ENCODE measurements at regions not wholly inside any gene's neighbourhood (a gene's known extent, or its start where the extent isn't known, plus 50 kb on each side); places are given as distances from the start of the nearest gene placed in this dataset.
"Not testable (repeated sequence)": the region's sequence is repeated elsewhere in the genome, so short reads cannot be mapped to it uniquely, and the experiment has no call there.

DNA sequence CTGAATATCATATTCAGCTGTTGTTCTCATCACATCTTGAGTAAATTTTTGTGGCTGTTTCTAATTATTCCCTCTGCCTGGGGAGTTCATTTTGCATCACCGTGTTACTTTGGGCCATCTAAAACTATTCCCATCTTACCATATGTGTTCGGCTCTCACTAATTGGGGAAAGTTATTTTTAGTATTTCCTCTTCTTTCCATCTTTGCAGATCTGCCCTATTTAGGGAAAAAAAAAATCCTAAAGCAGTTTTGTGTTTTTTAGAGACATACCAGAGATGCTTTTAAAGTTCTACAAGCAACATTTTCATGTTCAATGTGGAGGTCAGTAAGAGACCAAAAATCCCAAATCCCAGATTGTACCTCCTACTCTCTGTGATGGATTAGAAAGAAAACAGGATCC lies 111.3 kb upstream of the NDUFV2 start:
- DNase-seq (ENCODE audit: low read depth in 2 of 2) = no peak

DNA sequence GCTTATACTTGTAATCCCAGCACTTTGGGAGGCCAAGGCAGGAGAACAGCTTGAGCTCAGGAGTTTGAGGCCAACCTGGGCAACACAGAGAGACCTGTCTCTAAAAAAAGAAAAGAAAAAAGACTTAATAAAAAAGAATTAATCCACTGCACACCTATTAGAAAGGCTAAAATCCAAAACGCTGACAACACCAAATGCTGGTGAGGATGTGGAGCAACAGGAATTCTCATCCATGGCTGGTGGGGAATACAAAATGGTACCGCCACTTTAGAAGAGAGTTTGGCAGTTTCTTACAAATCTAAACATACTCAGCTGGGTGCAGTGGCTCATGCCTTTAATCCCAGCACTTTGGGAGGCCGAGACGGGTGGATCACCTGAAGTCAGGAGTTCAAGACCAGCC lies 110.0 kb upstream of the NDUFV2 start:
- not testable (repeated sequence) for DNase-seq (ENCODE audit: low read depth in 2 of 2)

DNA sequence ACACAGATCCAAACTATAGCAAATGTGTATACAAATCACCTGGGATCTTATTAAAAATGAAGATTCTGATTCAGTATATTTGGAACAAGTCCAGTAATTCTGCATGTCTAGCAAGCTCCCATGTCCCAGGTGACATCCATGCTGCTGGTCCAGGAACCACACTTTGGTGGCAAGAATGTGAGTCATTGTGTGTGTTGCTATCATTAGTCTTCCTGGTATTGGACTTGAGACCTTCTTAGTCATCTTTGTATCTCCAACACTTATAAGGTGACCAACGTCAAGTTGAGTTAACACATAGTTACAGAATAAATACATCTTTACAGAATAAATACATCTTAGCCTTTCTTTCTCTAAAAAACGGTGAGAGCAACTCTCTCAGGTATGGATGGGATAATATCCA lies 107.9 kb upstream of the NDUFV2 start:
- DNase-seq (ENCODE audit: low read depth in 2 of 2) = no peak

DNA sequence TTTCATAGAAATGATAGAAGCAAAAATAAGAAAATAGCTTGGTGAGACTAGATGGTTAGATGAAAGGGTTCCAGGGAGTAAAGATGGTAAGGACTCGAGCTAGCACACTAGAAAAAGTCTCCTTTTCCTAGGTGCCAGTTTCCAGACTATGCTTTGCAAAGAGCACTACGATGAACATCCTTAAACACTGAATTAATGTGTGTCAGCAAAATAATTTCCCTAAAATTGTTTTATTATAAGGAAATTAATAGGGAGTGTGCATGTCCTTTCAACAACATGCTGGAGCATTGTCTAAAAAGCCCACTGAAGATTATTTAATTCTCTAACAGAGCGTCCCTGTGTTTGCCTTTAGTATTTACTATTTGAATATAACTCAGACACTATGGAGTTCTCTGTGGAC lies 107.4 kb upstream of the NDUFV2 start:
- DNase-seq (ENCODE audit: low read depth in 2 of 2) = no peak

DNA sequence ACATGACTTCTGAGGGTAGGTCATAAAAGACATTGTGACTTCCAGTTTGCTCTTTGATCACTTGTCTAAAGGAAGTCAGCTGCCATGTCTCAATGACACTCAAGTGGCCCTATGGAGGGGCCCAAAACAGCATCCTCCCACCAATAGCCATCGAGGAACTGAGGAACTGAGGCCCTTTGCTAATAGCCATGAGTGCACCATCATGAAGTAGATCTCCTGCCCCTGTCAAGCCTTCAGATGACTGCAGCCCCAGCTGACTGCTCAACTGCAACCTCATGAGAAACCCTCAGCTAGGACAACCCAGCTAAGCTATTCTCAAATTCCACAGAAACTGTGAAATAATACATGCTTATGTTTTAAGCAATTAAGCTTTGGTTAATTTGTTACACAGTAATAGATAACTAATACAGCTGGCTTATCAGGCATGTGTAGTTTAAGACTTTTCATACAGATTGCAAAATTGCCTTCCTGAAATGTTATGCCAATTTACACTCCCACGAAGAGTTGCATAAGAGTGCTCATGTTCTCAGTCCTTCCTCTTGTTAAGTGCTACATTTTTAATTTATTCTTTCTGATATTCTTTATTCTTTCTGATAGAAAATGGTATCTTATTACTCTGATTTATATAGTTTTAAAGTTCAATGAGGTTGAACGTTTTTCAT lies 105.6 kb upstream of the NDUFV2 start:
- no peak for DNase-seq (ENCODE audit: low read depth in 2 of 2)

DNA sequence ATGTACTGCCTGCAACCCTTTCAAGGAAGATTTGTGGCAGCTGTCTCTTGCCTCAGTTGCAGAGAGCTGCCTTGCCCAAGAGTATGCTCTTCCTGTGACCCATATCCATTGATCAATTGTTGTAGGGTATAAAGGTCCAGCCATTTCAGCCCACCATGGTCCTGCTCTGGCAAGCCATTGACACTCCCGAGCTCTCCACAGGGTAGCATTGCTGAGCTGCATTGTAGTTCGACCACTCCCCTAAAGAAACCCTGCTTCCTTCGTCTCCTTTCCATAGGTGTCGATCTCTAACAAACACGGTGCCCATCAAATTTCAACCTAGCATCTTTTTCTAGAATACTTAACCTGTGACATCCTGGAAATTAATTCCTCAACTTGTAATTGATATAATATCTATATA lies 104.9 kb upstream of the NDUFV2 start:
- DNase-seq (ENCODE audit: low read depth in 2 of 2) = no peak

DNA sequence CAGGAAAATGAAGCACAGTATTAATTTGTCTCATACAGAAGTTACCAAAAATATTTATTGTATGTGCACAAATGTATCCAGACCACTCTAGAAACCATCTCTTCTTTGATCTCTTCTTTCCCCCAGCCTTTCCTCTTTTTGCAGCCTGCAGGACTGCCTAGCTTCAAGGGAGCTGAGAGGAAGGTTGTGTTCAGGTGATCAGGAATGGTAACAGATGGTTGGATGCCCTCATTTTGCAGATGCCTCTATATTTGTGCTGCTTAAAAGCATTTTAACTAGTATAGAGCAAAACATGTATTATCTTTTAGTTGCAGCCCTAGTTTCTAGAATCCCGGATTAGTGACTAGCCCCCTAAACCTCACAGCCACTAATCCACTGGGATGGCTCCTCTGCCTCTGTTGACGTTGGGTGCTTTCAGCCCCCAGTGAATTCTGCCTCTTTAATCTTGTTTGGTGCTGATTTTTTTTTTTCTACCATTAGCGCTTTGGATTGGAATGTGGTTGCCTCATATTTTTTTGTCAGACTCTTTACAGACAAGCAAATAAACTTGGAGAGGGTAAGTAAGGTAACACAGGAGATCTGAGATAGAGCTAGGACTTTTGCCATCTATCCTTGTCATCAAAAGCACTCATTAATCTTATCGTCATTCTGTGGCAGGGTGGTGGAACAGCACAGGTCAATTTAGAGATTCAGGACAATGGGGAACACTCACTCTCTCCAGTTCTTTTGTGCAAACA lies 103.8 kb upstream of the NDUFV2 start:
- DNase-seq (ENCODE audit: low read depth in 2 of 2) = no peak

DNA sequence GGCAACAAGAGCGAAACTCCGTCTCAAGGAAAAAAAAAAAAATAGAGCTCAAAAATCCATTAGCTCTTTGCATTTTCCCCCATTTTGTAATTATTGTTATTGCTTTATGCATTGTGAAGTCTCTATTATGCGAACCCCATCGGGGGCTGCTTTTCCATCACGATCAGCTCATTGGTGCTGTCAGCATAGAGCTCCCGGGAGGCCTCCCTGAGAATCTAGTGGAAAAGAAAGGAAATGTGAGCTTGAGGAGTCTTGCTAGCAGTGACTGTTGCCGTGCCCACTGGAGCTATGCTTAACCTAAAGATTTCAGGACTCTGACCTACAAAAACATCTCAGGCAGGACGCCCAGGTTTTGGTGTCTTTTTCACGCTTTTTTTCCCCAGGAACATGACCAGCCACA lies 102.6 kb upstream of the NDUFV2 start:
- no peak for DNase-seq (ENCODE audit: low read depth in 2 of 2)

DNA sequence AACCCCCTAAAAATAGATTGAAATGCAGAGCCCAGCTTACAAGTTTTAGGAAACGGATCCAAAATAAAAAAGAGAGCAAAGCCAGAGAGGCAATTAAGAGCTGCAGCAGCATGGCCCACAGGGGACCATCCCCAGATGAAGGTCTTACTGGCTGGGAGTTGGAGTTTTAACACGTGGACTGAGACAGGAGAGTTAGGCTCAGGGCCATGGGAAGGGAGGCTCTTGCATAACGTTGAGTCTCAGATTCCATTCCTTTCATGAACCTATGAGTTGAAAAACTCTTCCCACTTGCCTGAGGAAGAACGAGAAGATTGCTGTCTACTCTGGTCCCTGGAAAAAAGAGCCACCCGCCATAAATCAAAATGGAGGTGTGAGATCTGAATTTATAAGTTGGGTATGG lies 101.8 kb upstream of the NDUFV2 start:
- DNase-seq (ENCODE audit: low read depth in 2 of 2) = no peak

DNA sequence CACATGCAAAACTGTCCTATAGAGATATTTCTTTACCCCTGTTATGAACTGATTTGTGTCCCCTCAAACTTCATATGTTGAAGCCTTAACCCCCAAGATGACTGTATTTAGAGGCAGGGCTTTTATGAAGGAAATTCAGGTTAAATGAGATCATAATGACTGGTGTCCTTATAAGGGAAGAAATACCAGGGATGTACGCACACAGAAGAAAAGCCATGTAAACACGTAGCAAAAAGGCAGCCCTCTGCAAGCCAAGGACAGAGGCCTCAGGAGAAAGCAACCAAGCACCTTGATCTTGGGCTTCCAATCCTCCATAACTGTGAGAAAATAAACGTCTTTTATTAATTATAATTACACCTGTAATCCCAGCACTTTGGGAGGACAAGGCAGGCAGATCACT lies 101.3 kb upstream of the NDUFV2 start:
- DNase-seq (ENCODE audit: low read depth in 2 of 2) = no peak

DNA sequence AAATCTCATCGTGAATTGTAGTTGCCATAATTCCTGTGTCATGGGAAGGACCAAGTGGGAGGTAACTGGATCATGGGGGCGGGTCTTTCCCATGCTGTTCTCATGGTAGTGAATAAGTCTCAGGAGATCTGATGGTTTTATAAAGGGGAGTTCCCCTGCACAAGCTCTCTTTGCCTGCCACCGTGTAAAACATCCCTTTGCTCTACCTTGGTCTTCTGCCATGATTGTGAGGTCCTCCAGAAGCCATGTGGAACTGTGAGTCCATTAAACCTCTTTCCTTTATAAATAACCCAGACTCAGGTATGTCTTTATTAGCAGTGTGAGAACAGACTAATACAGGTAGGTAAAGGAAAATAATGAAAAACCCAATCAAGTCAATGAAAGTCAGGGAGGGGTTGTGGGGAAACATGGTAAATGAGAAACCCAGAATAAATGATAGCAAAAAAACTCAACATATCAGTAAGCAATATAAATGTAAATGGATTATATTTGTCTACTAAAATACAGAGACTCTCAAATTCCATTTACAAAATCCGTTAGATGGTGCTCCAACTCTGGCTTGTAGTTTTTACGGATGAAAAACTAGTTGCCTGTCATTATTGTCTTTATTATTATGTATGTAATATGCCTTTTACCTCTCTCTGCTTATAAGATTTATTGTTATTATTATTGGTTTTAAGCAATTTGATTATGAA lies 98.9 kb upstream of the NDUFV2 start:
- DNase-seq (ENCODE audit: low read depth in 2 of 2) = no peak

DNA sequence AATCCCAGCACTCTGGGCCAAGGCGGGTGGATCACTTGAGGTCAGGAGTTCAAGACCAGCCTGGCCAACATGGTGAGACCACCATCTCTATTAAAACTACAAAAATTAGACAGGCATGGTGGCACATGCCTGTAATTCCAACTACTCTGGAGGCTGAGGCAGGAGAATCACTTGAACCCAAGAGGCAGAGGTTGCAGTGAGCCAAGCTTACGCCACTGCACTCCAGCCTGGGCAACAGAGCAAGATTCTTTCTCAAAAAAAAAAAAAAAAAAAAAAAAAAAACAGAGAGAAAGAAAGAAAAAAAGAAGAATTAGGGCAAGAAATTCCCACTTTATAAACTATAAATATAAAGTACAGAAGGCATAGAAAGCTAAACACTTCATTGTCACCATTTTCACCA lies 98.2 kb upstream of the NDUFV2 start:
- DNase-seq (ENCODE audit: low read depth in 2 of 2) = not testable (repeated sequence)

DNA sequence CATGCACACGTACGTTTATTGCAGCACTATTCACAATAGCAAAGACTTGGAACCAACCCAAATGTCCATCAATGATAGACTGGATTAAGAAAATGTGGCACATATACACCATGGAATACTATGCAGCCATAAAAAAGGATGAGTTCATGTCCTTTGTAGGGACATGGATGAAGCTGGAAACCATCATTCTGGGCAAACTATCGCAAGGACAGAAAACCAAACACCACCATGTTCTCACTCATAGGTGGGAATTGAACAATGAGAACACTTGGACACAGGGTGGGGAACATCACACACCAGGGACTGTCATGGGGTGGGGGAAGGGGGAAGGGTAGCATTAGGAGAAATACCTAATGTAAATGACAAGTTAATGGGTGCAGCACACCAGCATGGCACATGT lies 94.8 kb upstream of the NDUFV2 start:
- not testable (repeated sequence) for DNase-seq (ENCODE audit: low read depth in 2 of 2)

DNA sequence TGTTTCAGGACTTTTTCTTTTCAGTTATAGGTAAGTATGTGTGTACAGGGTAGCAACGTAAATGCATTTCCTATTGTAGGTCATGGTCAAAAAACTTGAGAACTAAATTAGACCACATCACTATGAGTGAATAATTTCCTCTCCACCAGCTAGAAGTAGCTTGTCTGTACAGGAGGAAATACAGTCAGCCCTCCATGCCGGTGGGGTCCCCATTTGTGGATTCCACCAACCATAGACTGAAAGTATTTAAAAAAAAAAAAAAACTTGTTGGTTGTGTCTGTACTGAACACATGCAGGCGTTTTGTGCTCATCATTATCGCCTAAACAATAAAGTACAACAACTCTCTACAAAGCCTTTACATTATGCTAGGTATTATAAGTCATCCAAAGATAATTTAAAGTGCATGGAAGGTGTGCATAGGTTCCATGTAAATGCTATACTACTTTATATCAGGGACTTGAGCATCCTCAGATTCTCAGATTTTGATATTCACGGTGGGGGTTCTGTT lies 94.2 kb upstream of the NDUFV2 start:
- DNase-seq (ENCODE audit: low read depth in 2 of 2) = no peak

DNA sequence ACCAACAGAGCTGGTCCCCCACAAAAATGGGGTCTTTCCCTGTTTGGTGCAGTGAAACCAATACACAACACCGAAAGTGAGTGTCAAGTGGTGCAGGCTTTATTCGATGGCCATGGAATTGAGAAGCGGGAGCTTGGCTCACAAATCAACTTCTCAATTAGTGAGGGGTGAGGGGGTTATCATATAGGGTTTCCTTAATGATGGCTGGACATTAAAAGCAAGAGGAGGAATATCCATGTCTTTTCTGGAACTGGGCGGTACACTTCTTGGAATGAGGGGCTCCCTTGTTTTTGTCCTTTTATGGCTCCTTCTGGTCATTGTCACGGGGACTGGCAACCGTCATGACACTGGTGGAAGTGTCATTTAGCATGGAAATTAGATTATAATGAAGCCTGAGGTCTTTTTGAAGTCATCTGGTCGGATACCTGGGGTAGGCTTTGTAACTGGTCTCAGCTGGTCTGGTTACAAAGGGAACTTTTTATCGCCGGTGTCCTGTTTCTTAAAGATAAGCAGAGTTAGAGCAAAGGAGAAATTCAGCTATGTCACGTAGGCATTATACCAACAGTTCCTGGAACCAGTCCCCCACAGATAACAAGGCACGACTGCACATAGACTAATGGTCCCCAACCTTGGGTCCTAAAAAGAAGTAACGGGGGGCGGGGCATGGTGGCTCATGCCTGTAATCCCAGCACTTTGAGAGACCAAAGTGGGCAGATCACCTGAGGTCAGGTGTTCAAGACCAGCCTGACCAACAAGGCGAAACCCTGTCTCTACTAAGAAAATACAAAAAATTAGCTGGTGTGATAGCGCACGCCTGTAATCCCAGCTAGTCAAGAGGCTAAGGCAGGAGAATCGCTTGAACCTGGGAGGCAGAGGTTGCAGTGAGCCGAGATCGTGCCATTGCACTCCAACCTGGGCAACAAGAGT lies 93.5 kb upstream of the NDUFV2 start:
- DNase-seq (ENCODE audit: low read depth in 2 of 2) = no peak

DNA sequence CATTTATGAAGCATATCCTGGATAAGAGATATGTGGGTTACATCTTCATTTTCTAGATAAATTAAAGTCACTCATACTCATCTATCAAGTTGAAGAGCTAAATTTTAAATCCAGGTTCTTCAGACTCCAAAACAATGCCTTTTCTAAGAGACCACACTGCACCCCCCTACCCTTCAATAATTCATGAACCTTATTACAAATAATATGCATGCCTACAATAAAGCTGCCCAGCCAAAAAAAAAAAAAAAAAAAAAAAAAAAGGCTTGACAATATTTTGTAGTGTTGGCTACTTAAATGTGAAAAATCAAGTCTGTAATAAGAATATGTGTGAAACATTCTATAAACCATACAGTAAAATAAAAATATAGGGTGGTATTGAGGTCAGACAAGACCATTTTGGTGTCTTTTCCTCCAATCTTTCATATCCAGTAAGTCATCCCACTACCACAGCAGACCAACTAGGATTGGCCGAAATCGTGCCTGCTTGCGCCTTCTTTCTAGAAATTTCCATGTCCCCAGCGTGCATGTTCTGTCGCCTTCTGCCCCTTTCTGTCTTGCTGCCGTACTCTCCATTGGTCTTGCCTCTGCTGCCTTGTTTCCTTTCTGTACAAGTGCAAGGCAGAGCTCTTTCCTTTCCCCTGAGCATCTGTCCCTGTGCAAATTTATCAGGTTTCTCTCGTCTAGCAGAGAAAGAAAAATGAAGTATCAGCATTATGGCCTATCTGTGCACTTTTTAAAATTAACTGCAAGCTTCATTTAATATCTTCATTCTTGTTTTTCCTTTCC lies 92.6 kb upstream of the NDUFV2 start:
- DNase-seq (ENCODE audit: low read depth in 2 of 2) = no peak

DNA sequence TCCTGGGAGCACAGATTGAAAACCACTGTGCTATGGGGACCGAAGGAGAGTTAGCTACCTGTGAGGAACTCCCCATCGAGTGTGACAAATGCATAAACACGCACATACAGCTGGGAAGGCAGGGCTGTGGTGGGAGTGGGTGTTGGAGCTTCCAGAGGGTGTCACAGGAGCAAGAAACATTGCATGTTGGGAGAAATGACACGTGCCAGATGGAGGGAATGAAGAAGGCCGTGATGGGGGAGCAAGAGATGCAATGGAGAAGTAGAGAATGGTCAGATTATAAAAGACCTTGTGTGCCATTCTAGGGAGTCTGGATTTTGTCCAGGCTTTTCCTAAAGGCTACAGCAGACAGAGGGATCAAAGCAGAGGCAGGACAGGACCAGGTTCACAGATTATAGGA lies 91.1 kb upstream of the NDUFV2 start:
- DNase-seq (ENCODE audit: low read depth in 2 of 2) = no peak

DNA sequence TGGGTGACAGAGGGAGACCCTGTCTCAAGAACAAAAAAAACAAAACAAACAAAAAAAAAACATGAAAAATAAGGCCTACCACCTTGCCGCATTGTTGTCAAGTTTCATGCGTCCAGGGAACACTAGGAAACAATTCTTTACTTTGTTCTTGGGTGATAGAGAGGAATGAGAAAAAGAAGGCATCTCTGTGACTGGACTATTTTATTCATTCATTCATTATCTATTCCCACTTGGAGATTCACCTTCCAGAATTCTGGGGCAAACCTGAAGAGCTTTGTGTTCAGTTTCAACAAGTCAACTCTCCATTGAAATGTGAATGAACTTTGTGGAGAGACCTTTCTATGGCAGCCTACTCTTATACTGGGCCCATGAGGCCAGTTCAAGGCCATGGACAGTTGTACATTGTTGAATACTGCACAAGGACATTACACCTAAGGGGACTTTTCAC lies 88.5 kb upstream of the NDUFV2 start:
- DNase-seq (ENCODE audit: low read depth in 2 of 2) = no peak

DNA sequence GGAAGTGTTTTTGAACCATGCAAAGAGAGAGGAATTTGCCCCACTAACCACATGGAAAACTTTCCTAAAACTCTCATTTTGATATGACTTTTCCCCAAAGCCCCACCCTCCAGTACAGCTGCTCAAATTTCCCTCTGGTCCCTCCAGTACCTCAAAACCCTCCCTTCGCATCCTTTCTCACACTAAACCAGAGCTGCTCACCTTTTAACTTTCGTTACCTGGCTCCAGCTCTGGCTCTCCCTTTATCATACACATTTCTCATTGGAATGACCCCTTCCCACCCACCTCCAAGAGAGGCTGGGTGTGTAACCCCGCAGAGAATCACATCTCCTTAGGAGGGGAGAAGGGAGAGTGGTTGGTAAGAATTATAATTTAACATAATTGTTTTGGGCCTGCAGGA lies 86.8 kb upstream of the NDUFV2 start:
- DNase-seq (ENCODE audit: low read depth in 2 of 2) = no peak

DNA sequence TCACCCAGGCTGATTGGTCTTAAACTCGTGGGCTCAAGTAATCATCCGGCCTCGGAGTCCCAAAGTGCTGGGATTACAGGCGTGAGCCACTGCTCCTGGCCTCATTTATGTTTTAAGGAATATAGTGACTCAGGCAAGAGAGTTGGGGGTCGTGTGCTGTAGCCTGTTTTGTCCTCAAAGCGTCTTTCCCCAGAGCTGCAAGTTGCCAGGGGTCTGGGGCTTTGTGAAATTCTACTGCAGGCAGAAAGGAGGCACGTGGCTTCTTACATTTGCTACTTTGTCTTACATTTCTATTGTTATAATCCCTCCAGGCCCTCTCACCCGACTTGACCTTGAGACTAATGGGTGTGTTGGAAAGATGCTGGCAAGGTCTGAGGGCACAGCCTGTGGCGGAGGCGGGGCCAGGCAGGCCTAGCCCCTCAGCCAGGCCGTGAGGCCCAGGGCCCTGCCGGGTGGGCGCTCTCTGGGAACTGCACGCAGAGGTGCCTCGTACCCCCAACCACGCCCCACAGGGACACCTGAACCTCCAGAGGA lies 85.8 kb upstream of the NDUFV2 start:
- DNase-seq (ENCODE audit: low read depth in 2 of 2) = no peak

Measured in stimulated activated CD8-positive, alpha-beta memory T cell treated with anti-CD3 and anti-CD28 coated beads, Interleukin-2, amount 100 ng/mL, for 48 hours (primary cell).